SK-N-SH treated with all-trans-retinoic acid at 6 μM for 48 hours (cell line): ENCODE measurements at regions not wholly inside any gene's neighbourhood (a gene's known extent, or its start where the extent isn't known, plus 50 kb on each side); places are given as distances from the start of the nearest gene placed in this dataset.

Experiments used
- ATAC-seq: fragments of 200-7000 bp; cut with Tn5 transposase; 3 replicates; pipeline ENCODE4 v1.9.1; 2020; ENCODE audit warnings: mild to moderate bottlenecking, moderate library complexity
- ARNTL ChIP-seq: fragments of 450-650 bp; formaldehyde crosslinking; IDR thresholded peaks from 2 replicates; pipeline ENCODE4 v1.5.0; 2020; ENCODE audit warnings: low read depth, mild to moderate bottlenecking, moderate library complexity, borderline replicate concordance
- BACH2 ChIP-seq: fragments of 250-450 bp; sonication (Bioruptor Pico); IDR thresholded peaks from 2 replicates; pipeline ENCODE4 v1.9.0; 2021; ENCODE audit warnings: mild to moderate bottlenecking, borderline replicate concordance
- CSDC2 ChIP-seq: fragments of 250-450 bp; sonication (Bioruptor Pico); IDR thresholded peaks from 2 replicates; pipeline ENCODE4 v1.5.0; 2020; ENCODE audit warnings: mild to moderate bottlenecking, moderate library complexity
- ESRRG ChIP-seq: fragments of 250-450 bp; sonication (Bioruptor Pico); IDR thresholded peaks from 2 replicates; pipeline ENCODE4 v1.6.1; 2021; ENCODE audit warnings: mild to moderate bottlenecking
- GLIS3 ChIP-seq: fragments of 250-450 bp; sonication (Bioruptor Pico); IDR thresholded peaks from 2 replicates; pipeline ENCODE4 v1.5.0; 2020; ENCODE audit warnings: mild to moderate bottlenecking, moderate library complexity
- ISL1 ChIP-seq: fragments of 250-450 bp; sonication (Bioruptor Pico); IDR thresholded peaks from 2 replicates; pipeline ENCODE4 v2.1.2; 2022; ENCODE audit warnings: mild to moderate bottlenecking, moderate library complexity
- OSR1 ChIP-seq: fragments of 250-450 bp; sonication (Bioruptor Pico); IDR thresholded peaks from 2 replicates; pipeline ENCODE4 v1.8.0; 2022; ENCODE audit warnings: moderate library complexity, mild to moderate bottlenecking, inconsistent platforms
- PPARA ChIP-seq: fragments of 250-450 bp; sonication (Bioruptor Pico); IDR thresholded peaks from 2 replicates; pipeline ENCODE4 v1.5.0; 2020; ENCODE audit warnings: mild to moderate bottlenecking, borderline replicate concordance
- TCF4 ChIP-seq: fragments of 250-450 bp; sonication (Bioruptor Pico); IDR thresholded peaks from 2 replicates; pipeline ENCODE4 v1.8.0; 2021; ENCODE audit warnings: mild to moderate bottlenecking, moderate library complexity, borderline replicate concordance
- TOX ChIP-seq: fragments of 250-450 bp; sonication (Bioruptor Pico); IDR thresholded peaks from 2 replicates; pipeline ENCODE4 v1.8.0; 2021; ENCODE audit warnings: mild to moderate bottlenecking, moderate library complexity, borderline replicate concordance
- ZC3H10 ChIP-seq: fragments of 250-450 bp; sonication (Bioruptor Pico); IDR thresholded peaks from 2 replicates; pipeline ENCODE4 v1.5.1; 2021; ENCODE audit warnings: mild to moderate bottlenecking, moderate library complexity
- ZFP30 ChIP-seq: fragments of 450-650 bp; formaldehyde crosslinking; IDR thresholded peaks from 2 replicates; pipeline ENCODE4 v1.5.0; 2022; ENCODE audit warnings: mild to moderate bottlenecking, moderate library complexity
- ZNF565 ChIP-seq: fragments of 450-650 bp; formaldehyde crosslinking; conservative IDR thresholded peaks from 2 replicates; pipeline ENCODE4 v1.5.0; 2020; ENCODE audit warnings: low read depth, mild to moderate bottlenecking, moderate library complexity
- ZNF70 ChIP-seq: fragments of 450-650 bp; formaldehyde crosslinking; IDR thresholded peaks from 2 replicates; pipeline ENCODE4 v1.5.0; 2020; ENCODE audit warnings: mild to moderate bottlenecking, moderate library complexity
- ZNF8 ChIP-seq: fragments of 450-650 bp; formaldehyde crosslinking; IDR thresholded peaks from 2 replicates; pipeline ENCODE4 v1.5.0; 2020; ENCODE audit warnings: mild to moderate bottlenecking, moderate library complexity
- TF ChIP-seq, protein P1 (sequence below): fragments of 250-450 bp; sonication (Bioruptor Pico); IDR thresholded peaks from 2 replicates; pipeline ENCODE4 v1.5.1; 2020; ENCODE audit warnings: low read depth, mild to moderate bottlenecking, moderate library complexity
- TF ChIP-seq, protein P2 (sequence below): fragments of 250-450 bp; sonication (Bioruptor Pico); IDR thresholded peaks from 2 replicates; pipeline ENCODE4 v1.8.0; 2020; ENCODE audit warnings: mild to moderate bottlenecking, moderate library complexity, borderline replicate concordance
- TF ChIP-seq, protein P3 (sequence below): fragments of 250-450 bp; sonication (Bioruptor Pico); IDR thresholded peaks from 2 replicates; pipeline ENCODE4 v1.8.0; 2021; ENCODE audit warnings: low read depth, mild to moderate bottlenecking, moderate library complexity, borderline replicate concordance
- TF ChIP-seq, protein P4 (sequence below): fragments of 250-450 bp; sonication (Bioruptor Pico); IDR thresholded peaks from 2 replicates; pipeline ENCODE4 v1.5.0; 2020; ENCODE audit warnings: mild to moderate bottlenecking, moderate library complexity
- TF ChIP-seq, protein P5 (sequence below): fragments of 250-450 bp; sonication (Bioruptor Pico); IDR thresholded peaks from 2 replicates; pipeline ENCODE4 v1.5.1; 2021; ENCODE audit warnings: mild to moderate bottlenecking, moderate library complexity

DNA sequence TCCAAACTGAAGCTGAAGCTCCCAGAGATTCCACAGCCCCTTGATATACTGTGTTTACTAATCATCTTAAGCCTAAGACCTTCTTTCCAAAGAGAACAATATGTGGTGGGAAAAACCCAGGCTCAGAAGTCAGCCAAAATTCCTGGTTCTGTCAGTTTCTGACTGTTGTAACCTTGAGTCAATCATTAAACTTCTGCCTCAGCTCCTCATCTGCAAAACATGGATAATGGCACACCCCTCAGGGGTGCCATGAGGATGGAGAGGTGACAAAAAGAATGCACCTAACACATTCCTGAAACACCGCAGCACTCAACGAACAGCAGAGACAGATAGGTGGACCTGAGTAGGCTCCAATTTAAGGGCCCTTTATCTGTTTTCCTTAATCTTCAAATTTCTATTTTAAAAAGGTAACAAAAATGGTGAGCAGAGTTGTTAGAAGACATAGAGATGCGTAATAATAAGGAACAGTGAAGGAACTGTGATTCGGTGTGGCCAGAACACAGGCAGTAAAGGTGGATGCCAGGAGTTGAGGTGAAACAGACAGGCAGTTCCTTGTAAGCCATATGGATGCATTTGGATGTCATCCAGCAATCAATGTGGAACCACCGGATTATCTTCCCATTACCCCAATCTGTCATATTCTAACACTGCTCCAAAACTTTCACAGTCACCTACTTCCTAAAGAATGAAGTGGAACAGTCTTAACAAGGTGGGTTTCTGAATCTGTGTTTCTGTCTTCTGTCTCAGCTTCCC, 56.6 kb upstream of the DOCK9 start:
- TF ChIP-seq, protein P1, sequence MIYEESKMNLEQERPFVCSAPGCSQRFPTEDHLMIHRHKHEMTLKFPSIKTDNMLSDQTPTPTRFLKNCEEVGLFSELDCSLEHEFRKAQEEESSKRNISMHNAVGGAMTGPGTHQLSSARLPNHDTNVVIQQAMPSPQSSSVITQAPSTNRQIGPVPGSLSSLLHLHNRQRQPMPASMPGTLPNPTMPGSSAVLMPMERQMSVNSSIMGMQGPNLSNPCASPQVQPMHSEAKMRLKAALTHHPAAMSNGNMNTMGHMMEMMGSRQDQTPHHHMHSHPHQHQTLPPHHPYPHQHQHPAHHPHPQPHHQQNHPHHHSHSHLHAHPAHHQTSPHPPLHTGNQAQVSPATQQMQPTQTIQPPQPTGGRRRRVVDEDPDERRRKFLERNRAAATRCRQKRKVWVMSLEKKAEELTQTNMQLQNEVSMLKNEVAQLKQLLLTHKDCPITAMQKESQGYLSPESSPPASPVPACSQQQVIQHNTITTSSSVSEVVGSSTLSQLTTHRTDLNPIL: no peak
- TF ChIP-seq ZFP30 (CRISPR knock-in tag) (no peak), ZNF565 (CRISPR knock-in tag) (no peak), GLIS3 (CRISPR knock-in tag) (no peak), ZNF70 (CRISPR knock-in tag) (no peak), ESRRG (no peak), ISL1 (CRISPR knock-in tag) (no peak), TOX (CRISPR knock-in tag) (no peak), TCF4 (CRISPR knock-in tag) (no peak), BACH2 (CRISPR knock-in tag) (no peak), ARNTL (CRISPR knock-in tag) (no peak), CSDC2 (no peak)
- TF ChIP-seq, protein P2, sequence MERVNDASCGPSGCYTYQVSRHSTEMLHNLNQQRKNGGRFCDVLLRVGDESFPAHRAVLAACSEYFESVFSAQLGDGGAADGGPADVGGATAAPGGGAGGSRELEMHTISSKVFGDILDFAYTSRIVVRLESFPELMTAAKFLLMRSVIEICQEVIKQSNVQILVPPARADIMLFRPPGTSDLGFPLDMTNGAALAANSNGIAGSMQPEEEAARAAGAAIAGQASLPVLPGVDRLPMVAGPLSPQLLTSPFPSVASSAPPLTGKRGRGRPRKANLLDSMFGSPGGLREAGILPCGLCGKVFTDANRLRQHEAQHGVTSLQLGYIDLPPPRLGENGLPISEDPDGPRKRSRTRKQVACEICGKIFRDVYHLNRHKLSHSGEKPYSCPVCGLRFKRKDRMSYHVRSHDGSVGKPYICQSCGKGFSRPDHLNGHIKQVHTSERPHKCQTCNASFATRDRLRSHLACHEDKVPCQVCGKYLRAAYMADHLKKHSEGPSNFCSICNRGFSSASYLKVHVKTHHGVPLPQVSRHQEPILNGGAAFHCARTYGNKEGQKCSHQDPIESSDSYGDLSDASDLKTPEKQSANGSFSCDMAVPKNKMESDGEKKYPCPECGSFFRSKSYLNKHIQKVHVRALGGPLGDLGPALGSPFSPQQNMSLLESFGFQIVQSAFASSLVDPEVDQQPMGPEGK (CRISPR knock-in tag): no peak
- TF ChIP-seq, all 23 proteins: peak for 0
- ATAC-seq: no peak

DNA sequence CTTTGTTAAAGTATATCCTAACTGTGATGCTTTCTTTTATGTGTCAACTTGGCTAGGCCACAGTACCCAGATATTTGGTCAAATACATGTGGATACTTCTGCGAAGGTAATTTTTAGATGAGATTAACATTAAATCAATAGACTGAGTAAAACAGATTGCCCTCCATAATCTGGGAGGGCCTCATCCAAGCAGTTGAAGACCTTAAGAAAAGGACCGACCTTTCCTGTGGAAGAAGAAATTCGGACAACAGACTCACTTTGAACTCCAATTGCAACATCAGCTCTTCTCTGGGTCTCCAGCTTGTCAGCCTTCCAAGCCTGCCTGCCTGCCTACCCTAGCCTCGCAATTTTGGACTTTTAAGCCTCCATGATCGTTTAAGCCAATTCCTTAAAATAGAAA, 57.9 kb upstream of the DOCK9 start:
- TF ChIP-seq, protein P3, sequence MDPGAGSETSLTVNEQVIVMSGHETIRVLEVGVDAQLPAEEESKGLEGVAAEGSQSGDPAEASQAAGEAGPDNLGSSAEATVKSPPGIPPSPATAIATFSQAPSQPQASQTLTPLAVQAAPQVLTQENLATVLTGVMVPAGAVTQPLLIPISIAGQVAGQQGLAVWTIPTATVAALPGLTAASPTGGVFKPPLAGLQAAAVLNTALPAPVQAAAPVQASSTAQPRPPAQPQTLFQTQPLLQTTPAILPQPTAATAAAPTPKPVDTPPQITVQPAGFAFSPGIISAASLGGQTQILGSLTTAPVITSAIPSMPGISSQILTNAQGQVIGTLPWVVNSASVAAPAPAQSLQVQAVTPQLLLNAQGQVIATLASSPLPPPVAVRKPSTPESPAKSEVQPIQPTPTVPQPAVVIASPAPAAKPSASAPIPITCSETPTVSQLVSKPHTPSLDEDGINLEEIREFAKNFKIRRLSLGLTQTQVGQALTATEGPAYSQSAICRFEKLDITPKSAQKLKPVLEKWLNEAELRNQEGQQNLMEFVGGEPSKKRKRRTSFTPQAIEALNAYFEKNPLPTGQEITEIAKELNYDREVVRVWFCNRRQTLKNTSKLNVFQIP (CRISPR knock-in tag): no peak
- TF ChIP-seq ZNF8 (CRISPR knock-in tag) (no peak), ZNF70 (CRISPR knock-in tag) (no peak), TOX (CRISPR knock-in tag) (no peak), OSR1 (CRISPR knock-in tag) (no peak), ESRRG (no peak), ISL1 (CRISPR knock-in tag) (no peak), PPARA (CRISPR knock-in tag) (no peak), ARNTL (CRISPR knock-in tag) (no peak), ZC3H10 (CRISPR knock-in tag) (no peak), ZFP30 (CRISPR knock-in tag) (no peak), TCF4 (CRISPR knock-in tag) (no peak)
- TF ChIP-seq, protein P4, sequence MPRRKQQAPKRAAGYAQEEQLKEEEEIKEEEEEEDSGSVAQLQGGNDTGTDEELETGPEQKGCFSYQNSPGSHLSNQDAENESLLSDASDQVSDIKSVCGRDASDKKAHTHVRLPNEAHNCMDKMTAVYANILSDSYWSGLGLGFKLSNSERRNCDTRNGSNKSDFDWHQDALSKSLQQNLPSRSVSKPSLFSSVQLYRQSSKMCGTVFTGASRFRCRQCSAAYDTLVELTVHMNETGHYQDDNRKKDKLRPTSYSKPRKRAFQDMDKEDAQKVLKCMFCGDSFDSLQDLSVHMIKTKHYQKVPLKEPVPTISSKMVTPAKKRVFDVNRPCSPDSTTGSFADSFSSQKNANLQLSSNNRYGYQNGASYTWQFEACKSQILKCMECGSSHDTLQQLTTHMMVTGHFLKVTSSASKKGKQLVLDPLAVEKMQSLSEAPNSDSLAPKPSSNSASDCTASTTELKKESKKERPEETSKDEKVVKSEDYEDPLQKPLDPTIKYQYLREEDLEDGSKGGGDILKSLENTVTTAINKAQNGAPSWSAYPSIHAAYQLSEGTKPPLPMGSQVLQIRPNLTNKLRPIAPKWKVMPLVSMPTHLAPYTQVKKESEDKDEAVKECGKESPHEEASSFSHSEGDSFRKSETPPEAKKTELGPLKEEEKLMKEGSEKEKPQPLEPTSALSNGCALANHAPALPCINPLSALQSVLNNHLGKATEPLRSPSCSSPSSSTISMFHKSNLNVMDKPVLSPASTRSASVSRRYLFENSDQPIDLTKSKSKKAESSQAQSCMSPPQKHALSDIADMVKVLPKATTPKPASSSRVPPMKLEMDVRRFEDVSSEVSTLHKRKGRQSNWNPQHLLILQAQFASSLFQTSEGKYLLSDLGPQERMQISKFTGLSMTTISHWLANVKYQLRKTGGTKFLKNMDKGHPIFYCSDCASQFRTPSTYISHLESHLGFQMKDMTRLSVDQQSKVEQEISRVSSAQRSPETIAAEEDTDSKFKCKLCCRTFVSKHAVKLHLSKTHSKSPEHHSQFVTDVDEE (CRISPR knock-in tag): no peak
- TF ChIP-seq, protein P1: no peak
- TF ChIP-seq, protein P2 (CRISPR knock-in tag): no peak
- TF ChIP-seq, protein P5, sequence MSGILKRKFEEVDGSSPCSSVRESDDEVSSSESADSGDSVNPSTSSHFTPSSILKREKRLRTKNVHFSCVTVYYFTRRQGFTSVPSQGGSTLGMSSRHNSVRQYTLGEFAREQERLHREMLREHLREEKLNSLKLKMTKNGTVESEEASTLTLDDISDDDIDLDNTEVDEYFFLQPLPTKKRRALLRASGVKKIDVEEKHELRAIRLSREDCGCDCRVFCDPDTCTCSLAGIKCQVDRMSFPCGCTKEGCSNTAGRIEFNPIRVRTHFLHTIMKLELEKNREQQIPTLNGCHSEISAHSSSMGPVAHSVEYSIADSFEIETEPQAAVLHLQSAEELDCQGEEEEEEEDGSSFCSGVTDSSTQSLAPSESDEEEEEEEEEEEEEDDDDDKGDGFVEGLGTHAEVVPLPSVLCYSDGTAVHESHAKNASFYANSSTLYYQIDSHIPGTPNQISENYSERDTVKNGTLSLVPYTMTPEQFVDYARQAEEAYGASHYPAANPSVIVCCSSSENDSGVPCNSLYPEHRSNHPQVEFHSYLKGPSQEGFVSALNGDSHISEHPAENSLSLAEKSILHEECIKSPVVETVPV: no peak
- no peak for ATAC-seq
